Activated T-helper 17 cell treated with anti-CD3 and anti-CD28 coated beads, Interleukin-2, amount 50 U/mL, for 72 hours (primary cell): ENCODE measurements at regions not wholly inside any gene's neighbourhood (a gene's known extent, or its start where the extent isn't known, plus 50 kb on each side); places are given as distances from the start of the nearest gene placed in this dataset.

Experiments
- ATAC-seq: fragments of 150-1000 bp; cut with Tn5 transposase; replicated peaks from 2 replicates; pipeline ENCODE4 v1.10.0; 2021; ENCODE audit warnings: mild to moderate bottlenecking, moderate library complexity
- H3K27ac Mint-ChIP-seq: one replicate; pipeline ENCODE4 v1.8.0; 2022; ENCODE audit warnings: mixed read lengths
- H3K27me3 Mint-ChIP-seq: one replicate; pipeline ENCODE4 v1.8.0; 2022; ENCODE audit warnings: mixed read lengths
- H3K36me3 Mint-ChIP-seq: one replicate; pipeline ENCODE4 v1.8.0; 2022; ENCODE audit warnings: low read depth, mild to moderate bottlenecking, mixed read lengths
- H3K4me1 Mint-ChIP-seq: one replicate; pipeline ENCODE4 v1.8.0; 2022; ENCODE audit warnings: mixed read lengths
- H3K4me3 Mint-ChIP-seq: one replicate; pipeline ENCODE4 v1.8.0; 2022; ENCODE audit warnings: mild to moderate bottlenecking, mixed read lengths
- H3K9me3 Mint-ChIP-seq: one replicate; pipeline ENCODE4 v1.8.0; 2022; ENCODE audit warnings: mixed read lengths

GRCh38 chr18:43571078-43571689 lies 293.9 kb upstream of the SYT4 start:
- H3K4me1 Mint-ChIP-seq = no peaks in the 10 kb centered on the region
- H3K27me3 Mint-ChIP-seq = peaks cover 3% of the 10 kb centered on the region
- no peaks in the 10 kb centered on the region for H3K9me3 Mint-ChIP-seq
- H3K27ac Mint-ChIP-seq = no peak overlapping the region
- no peaks in the 10 kb centered on the region for H3K36me3 Mint-ChIP-seq
- no peak overlapping the region for H3K4me3 Mint-ChIP-seq
- no peak for ATAC-seq

- Mint-ChIP-seq H3K27ac (no peak overlapping the region), H3K27me3 (peaks cover 3% of the 10 kb centered on the region), H3K9me3 (no peaks in the 10 kb centered on the region), H3K36me3 (no peaks in the 10 kb centered on the region), H3K4me3 (no peak overlapping the region), H3K4me1 (no peaks in the 10 kb centered on the region)
- ATAC-seq = no peak
Observed at GRCh38 chr18:43572163-43572562, 294.9 kb upstream of the SYT4 start.

GRCh38 chr18:43574974-43575373 lies 297.7 kb upstream of the SYT4 start:
- H3K4me3 Mint-ChIP-seq = no peak overlapping the region
- no peak overlapping the region for H3K27ac Mint-ChIP-seq
- no peaks in the 10 kb centered on the region for H3K27me3 Mint-ChIP-seq
- ATAC-seq = no peak
- H3K9me3 Mint-ChIP-seq = no peaks in the 10 kb centered on the region
- H3K4me1 Mint-ChIP-seq = no peaks in the 10 kb centered on the region
- no peaks in the 10 kb centered on the region for H3K36me3 Mint-ChIP-seq

GRCh38 chr18:43578211-43578610 lies 300.9 kb upstream of the SYT4 start:
- ATAC-seq = no peak
- no peaks in the 10 kb centered on the region for H3K36me3 Mint-ChIP-seq
- H3K27ac Mint-ChIP-seq = no peak overlapping the region
- H3K4me1 Mint-ChIP-seq = no peaks in the 10 kb centered on the region
- no peaks in the 10 kb centered on the region for H3K9me3 Mint-ChIP-seq
- no peaks in the 10 kb centered on the region for H3K27me3 Mint-ChIP-seq
- H3K4me3 Mint-ChIP-seq = no peak overlapping the region

- no peaks in the 10 kb centered on the region for H3K9me3 Mint-ChIP-seq
- H3K36me3 Mint-ChIP-seq = no peaks in the 10 kb centered on the region
- ATAC-seq = no peak
- no peak overlapping the region for H3K27ac Mint-ChIP-seq
- no peak overlapping the region for H3K4me3 Mint-ChIP-seq
- H3K27me3 Mint-ChIP-seq = no peaks in the 10 kb centered on the region
- H3K4me1 Mint-ChIP-seq = no peaks in the 10 kb centered on the region
Observed at GRCh38 chr18:43578706-43579105, 301.4 kb upstream of the SYT4 start.

- Mint-ChIP-seq H3K27me3 (no peaks in the 10 kb centered on the region), H3K36me3 (no peaks in the 10 kb centered on the region), H3K4me3 (no peak overlapping the region), H3K27ac (no peak overlapping the region), H3K4me1 (no peaks in the 10 kb centered on the region), H3K9me3 (no peaks in the 10 kb centered on the region)
- ATAC-seq = no peak
Observed at GRCh38 chr18:43581936-43582519, 304.7 kb upstream of the SYT4 start.

- Mint-ChIP-seq H3K27ac (no peak overlapping the region), H3K4me1 (no peaks in the 10 kb centered on the region), H3K36me3 (no peaks in the 10 kb centered on the region), H3K9me3 (no peaks in the 10 kb centered on the region), H3K4me3 (no peak overlapping the region), H3K27me3 (no peaks in the 10 kb centered on the region)
- ATAC-seq = no peak
Observed at GRCh38 chr18:43587538-43588153, 310.4 kb upstream of the SYT4 start.

- no peak overlapping the region for H3K27ac Mint-ChIP-seq
- no peaks in the 10 kb centered on the region for H3K9me3 Mint-ChIP-seq
- no peaks in the 10 kb centered on the region for H3K36me3 Mint-ChIP-seq
- H3K4me3 Mint-ChIP-seq = no peak overlapping the region
- H3K27me3 Mint-ChIP-seq = no peaks in the 10 kb centered on the region
- ATAC-seq = no peak
- no peaks in the 10 kb centered on the region for H3K4me1 Mint-ChIP-seq
Observed at GRCh38 chr18:43588838-43589237, 311.5 kb upstream of the SYT4 start.

GRCh38 chr18:43589611-43590151 lies 312.4 kb upstream of the SYT4 start:
- H3K36me3 Mint-ChIP-seq = no peaks in the 10 kb centered on the region
- no peak for ATAC-seq
- H3K27me3 Mint-ChIP-seq = no peaks in the 10 kb centered on the region
- no peak overlapping the region for H3K4me3 Mint-ChIP-seq
- H3K4me1 Mint-ChIP-seq = no peaks in the 10 kb centered on the region
- no peak overlapping the region for H3K27ac Mint-ChIP-seq
- H3K9me3 Mint-ChIP-seq = no peaks in the 10 kb centered on the region

GRCh38 chr18:43590182-43590903 lies 313.1 kb upstream of the SYT4 start:
- Mint-ChIP-seq H3K9me3 (no peaks in the 10 kb centered on the region), H3K4me3 (no peak overlapping the region), H3K4me1 (no peaks in the 10 kb centered on the region), H3K27ac (no peak overlapping the region), H3K27me3 (no peaks in the 10 kb centered on the region), H3K36me3 (no peaks in the 10 kb centered on the region)
- no peak for ATAC-seq

GRCh38 chr18:43592269-43592668 lies 315.0 kb upstream of the SYT4 start:
- ATAC-seq = no peak
- Mint-ChIP-seq H3K9me3 (no peaks in the 10 kb centered on the region), H3K27me3 (no peaks in the 10 kb centered on the region), H3K4me3 (no peak overlapping the region), H3K27ac (no peak overlapping the region), H3K4me1 (no peaks in the 10 kb centered on the region), H3K36me3 (no peaks in the 10 kb centered on the region)

- no peak for ATAC-seq
- H3K4me3 Mint-ChIP-seq = no peak overlapping the region
Observed at GRCh38 chr18:43596105-43596712, 318.9 kb upstream of the SYT4 start.

GRCh38 chr18:43601432-43601831 lies 324.1 kb upstream of the SYT4 start:
- Mint-ChIP-seq H3K4me1 (no peaks in the 10 kb centered on the region), H3K9me3 (peaks cover 13% of the 10 kb centered on the region), H3K27ac (no peak overlapping the region), H3K4me3 (no peak overlapping the region), H3K27me3 (no peaks in the 10 kb centered on the region), H3K36me3 (no peaks in the 10 kb centered on the region)
- no peak for ATAC-seq

More at GRCh38 chr18:43596105-43596712, 318.9 kb upstream of the SYT4 start:
- Mint-ChIP-seq H3K9me3 (no peaks in the 10 kb centered on the region), H3K36me3 (no peaks in the 10 kb centered on the region), H3K27me3 (no peaks in the 10 kb centered on the region), H3K27ac (no peak overlapping the region), H3K4me1 (no peaks in the 10 kb centered on the region)

- Mint-ChIP-seq H3K27me3 (no peaks in the 10 kb centered on the region), H3K27ac (no peak overlapping the region)
Observed at GRCh38 chr18:43605224-43605623, 327.9 kb upstream of the SYT4 start.

More at GRCh38 chr18:43605224-43605623, 327.9 kb upstream of the SYT4 start:
- Mint-ChIP-seq H3K4me1 (no peaks in the 10 kb centered on the region), H3K4me3 (no peak overlapping the region), H3K9me3 (peaks cover 16% of the 10 kb centered on the region), H3K36me3 (no peaks in the 10 kb centered on the region)
- no peak for ATAC-seq
